KMS-11 (cell line): ENCODE measurements at regions not wholly inside any gene's neighbourhood (a gene's known extent, or its start where the extent isn't known, plus 50 kb on each side); places are given as distances from the start of the nearest gene placed in this dataset.
"Not testable (repeated sequence)": the region's sequence is repeated elsewhere in the genome, so short reads cannot be mapped to it uniquely, and the experiment has no call there.

ENCODE experiments used
- H2AFZ ChIP-seq: fragments of 200-600 bp; sonication (generic); 2 replicates; pipeline ENCODE4 v1.6.1; 2016; ENCODE audit warnings: antibody characterized with exemption, mixed run types, low read depth
- H3K27ac ChIP-seq: fragments of 200-600 bp; sonication (generic); 2 replicates; pipeline ENCODE4 v1.6.1; 2016; ENCODE audit warnings: mild to moderate bottlenecking, mixed run types
- H3K27me3 ChIP-seq: fragments of 200-600 bp; sonication (generic); 2 replicates; pipeline ENCODE4 v1.6.1; 2017; ENCODE audit warnings: mild to moderate bottlenecking, low read depth, mixed run types, moderate library complexity; ENCODE audit not compliant: insufficient read depth
- H3K36me3 ChIP-seq: fragments of 200-600 bp; sonication (generic); 2 replicates; pipeline ENCODE4 v1.6.1; 2017; ENCODE audit warnings: mild to moderate bottlenecking, mixed run types; ENCODE audit not compliant: insufficient read depth
- H3K4me1 ChIP-seq: fragments of 200-600 bp; sonication (generic); 2 replicates; pipeline ENCODE4 v1.6.1; 2016; ENCODE audit warnings: mild to moderate bottlenecking, low read depth, mixed run types; ENCODE audit not compliant: poor library complexity, severe bottlenecking
- H3K4me2 ChIP-seq: fragments of 200-600 bp; sonication (generic); 2 replicates; pipeline ENCODE4 v1.7.0; 2016; ENCODE audit warnings: mild to moderate bottlenecking, mixed run types
- H3K4me3 ChIP-seq: fragments of 200-600 bp; sonication (generic); IDR thresholded peaks from 2 replicates; pipeline ENCODE4 v1.6.1; 2017; ENCODE audit warnings: low read depth, low read length, mixed read lengths; ENCODE audit not compliant: insufficient read depth
- H3K79me2 ChIP-seq: fragments of 200-600 bp; sonication (generic); 2 replicates; pipeline ENCODE4 v1.6.1; 2016; ENCODE audit warnings: low read depth, mixed run types; ENCODE audit not compliant: insufficient read depth
- H3K9ac ChIP-seq: fragments of 200-600 bp; sonication (generic); 2 replicates; pipeline ENCODE4 v1.6.1; 2016; ENCODE audit warnings: mild to moderate bottlenecking, mixed run types
- H4K20me1 ChIP-seq: fragments of 200-600 bp; sonication (generic); 2 replicates; pipeline ENCODE4 v1.6.1; 2016; ENCODE audit warnings: mild to moderate bottlenecking, mixed run types; ENCODE audit not compliant: insufficient read depth
- CTCF ChIP-seq: fragments of 200-600 bp; sonication (generic); conservative IDR thresholded peaks from 2 replicates; pipeline ENCODE4 v1.6.1; 2017; ENCODE audit warnings: low read depth, mild to moderate bottlenecking, antibody characterized with exemption, low read length, moderate library complexity, mixed read lengths

DNA sequence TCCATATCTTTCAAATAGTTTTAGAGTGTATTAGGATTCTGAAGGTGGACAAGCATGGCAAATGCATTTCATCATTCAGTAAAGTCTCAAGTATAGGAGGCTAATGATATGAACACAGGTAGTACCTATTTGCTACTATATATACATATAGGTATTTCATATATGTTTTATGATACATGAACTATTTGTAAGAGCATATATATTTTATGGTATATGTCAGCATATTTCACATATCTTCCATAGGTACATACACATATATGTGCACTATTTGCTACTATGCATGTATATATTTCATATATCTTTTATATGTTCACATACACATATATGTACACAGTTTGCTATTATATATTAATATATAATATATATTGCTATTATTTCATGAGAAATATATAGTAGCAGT lies 1291.7 kb upstream of the MIR17HG start:
- H4K20me1 ChIP-seq, result no peaks in the 10 kb centered on the region
- no peaks in the 10 kb centered on the region for H3K79me2 ChIP-seq
- no peak for TF ChIP-seq CTCF
- no peak overlapping the region for H2AFZ ChIP-seq
- H3K27me3 ChIP-seq, result no peaks in the 10 kb centered on the region
- no peak overlapping the region for H3K4me3 ChIP-seq
- no peak overlapping the region for H3K27ac ChIP-seq
- no peak overlapping the region for H3K4me2 ChIP-seq
- H3K9ac ChIP-seq, result no peak overlapping the region
- H3K36me3 ChIP-seq, result no peaks in the 10 kb centered on the region
- H3K4me1 ChIP-seq, result no peaks in the 10 kb centered on the region

DNA sequence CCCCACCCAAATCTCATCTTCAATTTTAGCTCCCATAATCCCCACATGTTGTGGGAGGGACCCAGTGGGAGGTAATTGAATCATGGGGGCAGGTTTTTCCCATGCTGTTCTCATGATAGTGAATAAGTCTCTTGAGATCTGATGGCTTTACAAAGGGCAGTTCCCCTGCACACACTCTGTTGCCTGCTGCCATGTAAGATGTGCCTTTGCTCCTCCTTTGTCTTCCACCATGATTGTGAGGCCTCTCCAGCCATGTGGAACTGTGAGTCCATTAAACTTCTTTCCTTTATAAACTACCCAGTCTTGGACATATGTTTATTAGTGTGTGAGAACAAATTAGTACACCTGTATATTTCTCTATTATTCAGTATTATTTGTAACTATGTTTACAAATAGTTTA lies 1283.3 kb upstream of the MIR17HG start:
- not testable (repeated sequence) for H3K9ac ChIP-seq, H3K27ac ChIP-seq, H3K4me1 ChIP-seq, H4K20me1 ChIP-seq, H3K27me3 ChIP-seq, H3K4me3 ChIP-seq, H3K36me3 ChIP-seq, H3K4me2 ChIP-seq, H3K79me2 ChIP-seq, H2AFZ ChIP-seq

- H4K20me1 ChIP-seq, result no peaks in the 10 kb centered on the region
- no peak overlapping the region for H3K27ac ChIP-seq
- H3K36me3 ChIP-seq, result no peaks in the 10 kb centered on the region
- H3K4me2 ChIP-seq, result no peak overlapping the region
- H3K4me1 ChIP-seq, result no peaks in the 10 kb centered on the region
- H3K9ac ChIP-seq, result no peak overlapping the region
- H3K27me3 ChIP-seq, result no peaks in the 10 kb centered on the region
- no peaks in the 10 kb centered on the region for H3K79me2 ChIP-seq
- H3K4me3 ChIP-seq, result no peak overlapping the region
- TF ChIP-seq CTCF, result no peak
- no peak overlapping the region for H2AFZ ChIP-seq
Measured at GRCh38 chr13:90068658-90069057, 1278.8 kb upstream of the MIR17HG start.

DNA sequence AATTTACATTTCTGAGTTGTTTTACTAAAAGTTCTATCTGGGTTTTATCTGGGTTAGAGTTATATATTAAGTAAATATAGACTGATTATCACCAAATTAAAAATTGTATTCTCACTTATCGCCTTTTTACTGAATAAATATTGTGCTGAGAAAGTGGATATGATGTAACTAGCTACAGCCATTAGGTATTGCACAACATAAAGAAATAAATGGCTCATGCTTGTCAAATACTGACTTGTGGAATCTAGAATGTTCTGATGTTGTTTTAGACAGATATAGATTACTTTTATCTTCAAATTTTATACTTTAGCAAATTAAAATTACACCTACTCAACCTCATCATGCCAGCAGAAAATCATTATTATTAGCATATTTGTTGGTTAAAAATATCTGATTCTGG lies 1277.1 kb upstream of the MIR17HG start:
- Histone ChIP-seq H3K4me3 (no peak overlapping the region), H3K9ac (no peak overlapping the region), H3K79me2 (no peaks in the 10 kb centered on the region), H3K27me3 (no peaks in the 10 kb centered on the region), H3K4me1 (no peaks in the 10 kb centered on the region), H3K4me2 (no peak overlapping the region), H2AFZ (no peak overlapping the region), H3K36me3 (no peaks in the 10 kb centered on the region), H4K20me1 (no peaks in the 10 kb centered on the region), H3K27ac (no peak overlapping the region)
- TF ChIP-seq CTCF, result no peak

- no peak overlapping the region for H3K4me3 ChIP-seq
- H3K27me3 ChIP-seq, result no peaks in the 10 kb centered on the region
- no peaks in the 10 kb centered on the region for H3K79me2 ChIP-seq
- H3K4me2 ChIP-seq, result no peak overlapping the region
- no peaks in the 10 kb centered on the region for H4K20me1 ChIP-seq
- no peak overlapping the region for H2AFZ ChIP-seq
- no peaks in the 10 kb centered on the region for H3K36me3 ChIP-seq
- no peak overlapping the region for H3K27ac ChIP-seq
- H3K9ac ChIP-seq, result no peak overlapping the region
- no peaks in the 10 kb centered on the region for H3K4me1 ChIP-seq
- TF ChIP-seq CTCF, result no peak
Measured at GRCh38 chr13:90070837-90071525, 1276.5 kb upstream of the MIR17HG start.
